ENCODE measurements at regions not wholly inside any gene's neighbourhood (a gene's known extent, or its start where the extent isn't known, plus 50 kb on each side); places are given as distances from the start of the nearest gene placed in this dataset.

- TF ChIP-seq CTCF (IDR thresholded peaks at IDR 0.05; ENCODE audit: borderline replicate concordance, control extremely low read depth, extremely low read depth, insufficient read depth, missing control alignments), result no peak
- no peak for DNase-seq (ENCODE audit: low spot score)
- in situ Hi-C loops (cut with MboI; ENCODE audit: low sequenced_read_pairs, unreplicated experiment), result no loop called here
Measured at GRCh38 chr18:10310626-10311025, 143.8 kb upstream of the APCDD1 start.

GRCh38 chr18:10312326-10313015, 142.0 kb upstream of the APCDD1 start:
- no peak for TF ChIP-seq CTCF (IDR thresholded peaks at IDR 0.05; ENCODE audit: borderline replicate concordance, control extremely low read depth, extremely low read depth, insufficient read depth, missing control alignments)
- in situ Hi-C loops (cut with MboI; ENCODE audit: low sequenced_read_pairs, unreplicated experiment), result no loop called here
- no peak for DNase-seq (ENCODE audit: low spot score)

- DNase-seq (ENCODE audit: low spot score), result no peak
- TF ChIP-seq CTCF (IDR thresholded peaks at IDR 0.05; ENCODE audit: borderline replicate concordance, control extremely low read depth, extremely low read depth, insufficient read depth, missing control alignments), result no peak
- in situ Hi-C loops (cut with MboI; ENCODE audit: low sequenced_read_pairs, unreplicated experiment), result no loop called here
Measured at GRCh38 chr18:10313016-10313342, 141.5 kb upstream of the APCDD1 start.

GRCh38 chr18:10314066-10314465, 140.4 kb upstream of the APCDD1 start:
- in situ Hi-C loops (cut with MboI; ENCODE audit: low sequenced_read_pairs, unreplicated experiment), result no loop called here
- DNase-seq (ENCODE audit: low spot score), result no peak
- TF ChIP-seq CTCF (IDR thresholded peaks at IDR 0.05; ENCODE audit: borderline replicate concordance, control extremely low read depth, extremely low read depth, insufficient read depth, missing control alignments), result no peak

GRCh38 chr18:10315522-10315921, 138.9 kb upstream of the APCDD1 start:
- no peak for TF ChIP-seq CTCF (IDR thresholded peaks at IDR 0.05; ENCODE audit: borderline replicate concordance, control extremely low read depth, extremely low read depth, insufficient read depth, missing control alignments)
- in situ Hi-C loops (cut with MboI; ENCODE audit: low sequenced_read_pairs, unreplicated experiment), result no loop called here
- DNase-seq (ENCODE audit: low spot score), result no peak

GRCh38 chr18:10316778-10317177, 137.7 kb upstream of the APCDD1 start:
- no peak for TF ChIP-seq CTCF (IDR thresholded peaks at IDR 0.05; ENCODE audit: borderline replicate concordance, control extremely low read depth, extremely low read depth, insufficient read depth, missing control alignments)
- in situ Hi-C loops (cut with MboI; ENCODE audit: low sequenced_read_pairs, unreplicated experiment), result no loop called here
- no peak for DNase-seq (ENCODE audit: low spot score)
